Left ventricle myocardium superior (tissue), 1 donor: ENCODE measurements at regions not wholly inside any gene's neighbourhood (a gene's known extent, or its start where the extent isn't known, plus 50 kb on each side); places are given as distances from the start of the nearest gene placed in this dataset.
"Not testable (repeated sequence)": the region's sequence is repeated elsewhere in the genome, so short reads cannot be mapped to it uniquely, and the experiment has no call there.

Experiments used
- ATAC-seq: fragments of 200-7000 bp; cut with Tn5 transposase; one replicate; pipeline ENCODE4 v1.9.1; 2020; ENCODE audit warnings: mild to moderate bottlenecking, moderate library complexity
- DNase-seq: peaks from one replicate; pipeline ENCODE4 v3.0.0-alpha.2; 2020
- intact Hi-C: fragments of 100-400 bp; cut with micrococcal nuclease; formaldehyde crosslinking; loops from one replicate; pipeline ENCODE4 v1.11.0; 2022
- donor health status: DM: no; HTN: yes; CAD: no; lungs with severe emphysema.

GRCh38 chrX:979127-979526, 233.3 kb downstream of the CRLF2 start:
- ATAC-seq, DNase-seq, intact Hi-C loops: not testable (repeated sequence)

GRCh38 chrX:973010-973632, 239.3 kb downstream of the CRLF2 start:
- intact Hi-C loops, result no loop called here
- no peak for DNase-seq
- ATAC-seq, result no peak

DNA sequence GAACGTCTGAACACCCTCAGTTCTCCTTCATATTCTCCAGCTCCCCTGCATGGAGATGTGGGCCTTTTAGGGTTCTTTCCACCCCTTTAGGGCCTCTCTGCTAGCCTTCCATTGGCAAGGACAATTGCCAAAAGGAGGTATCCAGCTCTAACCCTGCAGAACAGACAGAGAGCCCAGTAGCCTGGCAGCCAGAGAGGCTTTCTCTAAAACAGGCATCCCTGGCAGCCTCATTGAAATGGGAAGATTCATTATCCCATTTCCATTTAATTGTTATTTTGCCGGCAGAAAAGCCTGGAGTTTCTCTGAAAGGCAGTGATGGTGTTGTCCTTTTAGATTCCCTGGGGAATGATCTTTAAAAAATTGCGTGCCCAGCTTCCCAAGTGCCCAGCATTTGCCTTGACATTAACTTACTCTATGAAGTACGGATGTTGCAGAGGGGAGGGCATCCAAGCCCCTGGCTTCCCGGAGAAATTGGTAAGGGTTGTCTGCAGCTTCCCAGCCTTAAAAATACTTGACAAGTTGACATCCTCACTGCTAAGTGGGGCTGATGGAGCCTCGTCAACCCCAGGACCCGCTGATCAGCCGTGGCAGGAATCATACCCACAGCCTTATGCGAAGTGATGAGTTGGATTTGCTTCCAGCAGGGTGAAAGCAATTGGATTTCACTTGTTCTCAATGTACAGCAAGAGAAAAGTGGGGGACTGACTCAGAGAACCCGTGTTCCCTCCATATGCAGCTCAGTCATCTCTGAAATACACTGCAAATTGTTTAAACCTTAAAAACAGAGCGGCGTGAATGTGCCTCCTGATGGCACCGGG, 244.1 kb downstream of the CRLF2 start:
- no peak for DNase-seq
- ATAC-seq, result no peak
- intact Hi-C loops, result no loop called here

GRCh38 chrX:966396-967070, 245.9 kb downstream of the CRLF2 start:
- DNase-seq, result no peak
- no peak for ATAC-seq
- intact Hi-C loops, result no loop called here

GRCh38 chrX:964831-965416, 247.5 kb downstream of the CRLF2 start:
- DNase-seq (no peak), ATAC-seq (no peak)
- intact Hi-C loops, result no loop called here

- no peak for ATAC-seq
- no peak for DNase-seq
- intact Hi-C loops, result no loop called here
Observed at GRCh38 chrX:960821-961220, 251.6 kb downstream of the CRLF2 start.

DNA sequence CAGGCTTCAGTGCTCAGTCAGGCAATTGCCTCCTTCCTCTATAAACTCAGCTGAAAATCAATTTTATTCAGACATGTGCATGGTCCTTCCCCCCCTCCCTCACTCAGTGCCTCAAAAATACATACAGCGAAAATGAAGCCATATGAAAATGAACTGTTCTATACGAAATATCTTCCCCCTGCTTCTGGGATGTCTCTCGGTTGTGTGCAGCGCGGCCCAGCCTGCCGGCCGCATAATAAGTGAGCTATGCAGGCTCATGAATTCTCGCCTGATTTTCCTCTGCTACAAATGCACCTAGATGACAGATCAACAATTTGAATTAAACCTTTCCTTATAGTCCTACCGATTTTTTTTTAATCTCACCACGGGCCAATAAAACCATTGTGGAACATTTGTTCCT, 252.9 kb downstream of the CRLF2 start:
- ATAC-seq (no peak), DNase-seq (no peak)
- intact Hi-C loops, result no loop called here

- ATAC-seq, DNase-seq, intact Hi-C loops: not testable (repeated sequence)
Observed at GRCh38 chrX:955168-955781, 257.2 kb downstream of the CRLF2 start.

DNA sequence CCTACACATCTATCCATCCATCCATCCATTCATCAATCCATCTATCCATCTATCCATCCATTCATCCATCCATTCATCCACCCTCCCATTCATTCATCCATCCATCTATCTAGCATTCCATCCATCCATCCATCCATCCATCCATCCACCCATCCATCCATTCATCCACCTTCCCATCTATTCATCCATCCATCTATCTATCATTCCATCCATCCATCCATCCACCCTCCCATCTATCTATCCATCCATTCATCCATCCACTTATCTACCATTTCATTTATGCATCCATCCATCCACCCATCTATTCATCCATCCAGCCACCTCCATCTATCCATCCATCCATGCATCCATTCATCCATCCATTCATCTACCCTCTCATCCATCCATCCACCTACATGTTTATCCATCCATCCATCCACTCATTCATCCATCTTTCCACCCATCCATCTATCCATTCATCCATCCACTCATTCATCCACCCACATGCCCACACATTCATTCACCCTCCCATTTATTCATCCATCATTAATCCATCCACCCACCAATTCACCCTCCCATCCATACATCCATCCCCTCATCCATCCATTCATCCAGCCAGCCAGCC, 258.5 kb downstream of the CRLF2 start:
- ATAC-seq, result no peak
- DNase-seq, result no peak
- intact Hi-C loops, result no loop called here

DNA sequence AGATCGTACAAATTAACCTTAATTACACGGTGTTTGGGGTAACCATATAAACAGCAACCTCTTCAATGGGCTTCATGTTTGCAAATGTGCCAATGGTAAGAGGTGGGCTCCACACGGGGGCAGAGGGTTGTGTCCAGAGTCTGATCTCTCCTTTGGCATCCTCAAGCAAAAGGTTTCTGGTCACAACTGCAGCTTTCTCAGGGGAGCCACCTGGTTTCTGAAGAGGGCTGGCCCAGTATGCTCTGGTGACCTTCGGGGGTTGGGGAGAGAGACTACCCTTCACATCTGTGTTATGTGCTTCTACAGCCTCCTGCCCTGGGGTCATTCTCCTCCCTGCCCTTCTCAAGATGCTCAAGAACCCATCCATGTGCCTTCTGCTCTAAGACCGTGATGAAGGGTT, 259.6 kb downstream of the CRLF2 start:
- intact Hi-C loops, result no loop called here
- DNase-seq (no peak), ATAC-seq (no peak)

DNA sequence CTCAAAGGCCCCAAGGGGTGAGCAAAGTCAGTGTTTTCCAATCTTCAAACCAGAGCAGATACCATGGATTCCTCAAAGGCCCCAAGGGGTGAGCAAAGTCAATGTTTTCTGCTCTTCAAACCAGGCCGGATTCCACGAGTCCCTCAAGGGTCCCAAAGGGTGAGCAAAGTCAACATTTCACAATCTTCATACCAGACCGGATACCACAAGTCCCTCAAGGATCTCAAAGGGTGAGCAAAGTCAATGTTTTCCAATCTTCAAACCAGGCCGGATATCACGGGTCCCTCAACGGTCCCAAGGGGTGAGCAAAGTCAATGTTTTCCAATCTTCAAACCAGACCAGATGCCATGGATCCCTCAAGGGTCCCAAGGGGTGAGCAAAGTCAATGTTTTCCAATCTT, 265.2 kb downstream of the CRLF2 start:
- intact Hi-C loops, ATAC-seq, DNase-seq: not testable (repeated sequence)

- intact Hi-C loops, result no loop called here
- ATAC-seq (no peak), DNase-seq (no peak)
Observed at GRCh38 chrX:943035-943434, 269.4 kb downstream of the CRLF2 start.

- DNase-seq (no peak), ATAC-seq (no peak)
- intact Hi-C loops, result no loop called here
Observed at GRCh38 chrX:940691-941090, 271.8 kb downstream of the CRLF2 start.

- no peak for DNase-seq
- intact Hi-C loops, result no loop called here
Observed at GRCh38 chrX:936979-937769, 275.3 kb downstream of the CRLF2 start.

GRCh38 chrX:933611-934010, 278.8 kb downstream of the CRLF2 start:
- no peak for ATAC-seq
- intact Hi-C loops, result no loop called here
- no peak for DNase-seq

More at GRCh38 chrX:936979-937769, 275.3 kb downstream of the CRLF2 start:
- no peak for ATAC-seq

- intact Hi-C loops, result no loop called here
- no peak for DNase-seq
- ATAC-seq, result no peak
Observed at GRCh38 chrX:928606-929005, 283.8 kb downstream of the CRLF2 start.

DNA sequence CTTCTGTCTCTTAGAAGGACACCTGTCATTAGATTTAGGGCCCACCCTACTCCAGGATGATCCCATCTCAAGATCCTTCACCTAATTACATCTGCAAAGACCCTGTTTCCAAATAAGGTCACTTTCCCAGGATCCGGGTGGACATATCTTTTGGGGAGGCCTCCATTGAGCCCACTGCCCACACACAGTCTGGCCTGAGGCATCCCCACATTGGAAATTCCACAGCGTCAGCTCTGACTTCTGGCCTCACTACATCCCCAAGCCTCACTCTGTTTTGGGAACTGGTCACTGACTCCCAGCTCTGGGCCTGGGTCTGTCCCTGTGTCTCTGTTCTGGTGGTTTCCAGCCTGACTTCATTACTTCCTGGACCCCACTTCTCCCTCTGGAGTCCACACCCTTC, 285.5 kb downstream of the CRLF2 start:
- DNase-seq, result no peak
- intact Hi-C loops, result no loop called here
- no peak for ATAC-seq

GRCh38 chrX:926070-926469, 286.4 kb downstream of the CRLF2 start:
- ATAC-seq, result no peak
- DNase-seq, result no peak
- intact Hi-C loops, result no loop called here
